ENCODE measurements at regions not wholly inside any gene's neighbourhood (a gene's known extent, or its start where the extent isn't known, plus 50 kb on each side); places are given as distances from the start of the nearest gene placed in this dataset.

- DNase-seq (ENCODE audit: low read depth in 2 of 2), result no peak
Measured at GRCh38 chr7:130929896-130930659, 196.1 kb upstream of the KLF14 start.

DNA sequence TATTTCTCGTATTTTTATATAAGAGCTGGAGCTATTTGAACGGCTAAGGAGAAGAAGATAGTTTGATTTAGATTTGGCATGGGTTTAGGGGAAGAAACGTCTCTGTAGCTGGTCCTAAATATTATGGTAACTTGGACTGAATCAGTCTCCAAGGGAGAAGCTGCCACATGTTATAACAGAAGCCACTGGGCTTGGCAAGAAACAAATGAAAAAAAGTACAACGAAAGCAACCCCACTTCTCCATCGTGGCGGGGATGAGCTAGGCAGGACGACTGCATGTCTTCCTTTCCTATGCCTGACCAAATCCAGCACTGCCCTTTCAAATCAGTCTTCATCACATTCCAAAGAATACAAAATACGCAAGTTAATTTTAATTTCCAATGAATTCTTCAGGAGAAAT, 196.7 kb upstream of the KLF14 start:
- no peak for DNase-seq (ENCODE audit: low read depth in 2 of 2)

GRCh38 chr7:130931423-130931822, 197.4 kb upstream of the KLF14 start:
- no peak for DNase-seq (ENCODE audit: low read depth in 2 of 2)

- no peak for DNase-seq (ENCODE audit: low read depth in 2 of 2)
Measured at GRCh38 chr7:130932088-130932487, 198.1 kb upstream of the KLF14 start.

DNA sequence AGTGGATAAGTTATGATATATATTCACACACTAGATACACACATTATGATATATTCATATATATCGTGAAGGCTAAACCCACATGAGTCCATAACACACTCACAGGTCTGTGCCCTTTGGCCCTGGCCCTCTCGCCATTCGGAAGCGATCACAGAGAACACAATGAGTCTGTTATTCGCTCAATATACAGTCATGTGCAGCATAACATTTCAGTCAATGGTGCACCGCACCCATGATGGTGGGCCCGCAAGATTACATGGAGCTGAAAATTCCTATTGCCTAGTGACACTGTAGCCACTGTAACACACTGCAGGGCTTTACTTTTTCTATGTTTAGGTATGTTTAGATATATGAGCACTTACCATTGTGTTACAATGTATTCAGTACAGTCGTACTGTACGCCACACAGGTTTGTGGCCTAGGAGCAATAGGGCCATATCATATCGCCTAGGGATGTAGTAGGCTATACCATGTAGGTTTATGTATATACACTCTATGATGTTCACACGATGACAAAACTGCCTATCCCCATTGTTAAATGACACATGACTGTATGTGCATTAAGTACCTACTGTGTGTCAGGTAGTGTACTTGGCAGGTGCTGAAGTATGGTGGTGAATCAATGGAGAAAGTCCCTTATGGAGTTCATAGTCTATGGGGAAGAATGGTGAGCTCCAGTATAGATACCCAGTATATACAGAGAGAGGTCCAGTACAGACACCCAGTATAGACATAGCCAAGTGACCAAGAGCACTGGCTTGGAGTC, 198.8 kb upstream of the KLF14 start:
- no peak for DNase-seq (ENCODE audit: low read depth in 2 of 2)

GRCh38 chr7:130933919-130934318, 199.9 kb upstream of the KLF14 start:
- DNase-seq (ENCODE audit: low read depth in 2 of 2), result no peak

DNA sequence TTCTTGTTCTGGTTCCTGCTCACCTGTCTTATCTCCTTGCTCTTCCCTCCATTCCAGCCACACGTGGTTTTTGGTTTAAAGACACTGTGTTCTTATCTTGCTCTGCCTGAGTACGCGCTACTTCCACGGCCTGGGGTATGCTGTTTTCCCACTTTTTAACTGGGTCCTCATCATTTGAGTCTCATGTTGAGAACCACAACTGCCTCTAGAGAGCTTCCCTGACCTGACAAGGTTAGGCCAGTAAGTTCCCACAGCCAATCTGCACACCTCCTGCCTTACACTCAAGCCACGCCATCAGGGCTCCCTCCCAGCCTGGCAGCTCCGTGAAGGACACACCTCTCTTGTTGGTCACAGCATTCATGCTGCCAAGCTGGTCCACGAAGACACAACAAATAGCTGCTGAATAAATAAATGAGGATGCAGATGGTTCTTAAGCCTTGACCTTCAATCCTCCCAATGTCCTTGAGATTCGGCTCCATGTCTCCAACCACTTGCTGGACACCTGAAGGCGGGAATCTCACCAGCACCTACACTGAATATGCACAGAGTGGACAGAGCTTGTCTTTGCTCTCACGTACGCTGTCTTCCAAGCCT, 201.7 kb upstream of the KLF14 start:
- no peak for DNase-seq (ENCODE audit: low read depth in 2 of 2)

DNA sequence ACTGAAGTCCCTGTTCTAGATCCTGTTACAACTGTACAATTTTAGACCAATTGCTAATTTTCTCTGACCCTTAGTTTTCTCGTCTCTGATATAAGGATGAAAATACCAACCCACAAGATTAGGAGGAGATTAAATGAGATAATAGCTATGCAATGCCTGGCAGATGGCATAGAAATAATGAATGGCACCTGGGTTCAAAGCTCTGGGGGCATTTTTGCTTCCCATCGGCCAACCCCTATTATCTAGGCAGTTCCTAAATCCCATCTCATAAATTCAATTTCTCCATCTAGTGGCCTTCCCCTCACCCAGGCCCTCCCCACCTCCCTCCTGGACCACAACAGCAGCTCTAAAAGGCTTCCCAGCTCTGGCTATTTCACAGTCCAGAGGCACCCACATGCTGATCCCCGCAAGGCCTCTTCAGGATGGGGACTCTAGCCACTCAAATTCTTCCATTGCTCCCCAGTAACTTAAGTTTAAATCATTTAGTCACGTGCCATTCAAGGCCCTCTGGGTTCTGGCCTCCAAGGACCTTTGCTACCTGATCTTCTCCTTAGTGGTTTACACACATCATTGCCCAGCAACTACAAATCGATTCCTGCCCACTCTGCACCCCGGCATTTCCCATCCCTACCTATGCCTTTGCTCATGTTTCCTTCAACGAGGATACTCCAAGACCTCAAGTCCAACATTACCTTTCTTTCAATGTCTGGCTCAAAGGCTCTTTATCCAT, 202.4 kb upstream of the KLF14 start:
- no peak for DNase-seq (ENCODE audit: low read depth in 2 of 2)

GRCh38 chr7:130937016-130937415, 203.0 kb upstream of the KLF14 start:
- no peak for DNase-seq (ENCODE audit: low read depth in 2 of 2)

DNA sequence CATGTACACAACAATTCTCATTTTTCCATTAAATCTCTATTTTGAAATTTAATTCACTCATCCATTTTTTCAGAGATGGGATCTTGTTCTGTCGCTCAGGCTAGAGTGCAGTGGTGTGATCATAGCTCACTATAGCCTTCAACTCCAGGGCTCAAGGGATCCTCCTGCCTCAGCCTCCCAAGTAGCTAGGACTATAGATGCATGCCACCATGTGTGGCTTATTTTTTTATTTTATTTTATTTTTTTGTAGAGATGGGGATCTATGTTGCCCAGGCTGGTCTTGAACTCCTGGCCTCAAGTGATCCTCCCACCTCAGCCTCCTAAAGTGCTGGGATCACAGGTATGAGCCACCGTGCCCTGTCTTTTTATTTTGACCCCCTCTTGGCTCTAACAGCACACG, 203.8 kb upstream of the KLF14 start:
- DNase-seq (ENCODE audit: low read depth in 2 of 2), result no peak

GRCh38 chr7:130938661-130939060, 204.7 kb upstream of the KLF14 start:
- DNase-seq (ENCODE audit: low read depth in 2 of 2), result no peak

DNA sequence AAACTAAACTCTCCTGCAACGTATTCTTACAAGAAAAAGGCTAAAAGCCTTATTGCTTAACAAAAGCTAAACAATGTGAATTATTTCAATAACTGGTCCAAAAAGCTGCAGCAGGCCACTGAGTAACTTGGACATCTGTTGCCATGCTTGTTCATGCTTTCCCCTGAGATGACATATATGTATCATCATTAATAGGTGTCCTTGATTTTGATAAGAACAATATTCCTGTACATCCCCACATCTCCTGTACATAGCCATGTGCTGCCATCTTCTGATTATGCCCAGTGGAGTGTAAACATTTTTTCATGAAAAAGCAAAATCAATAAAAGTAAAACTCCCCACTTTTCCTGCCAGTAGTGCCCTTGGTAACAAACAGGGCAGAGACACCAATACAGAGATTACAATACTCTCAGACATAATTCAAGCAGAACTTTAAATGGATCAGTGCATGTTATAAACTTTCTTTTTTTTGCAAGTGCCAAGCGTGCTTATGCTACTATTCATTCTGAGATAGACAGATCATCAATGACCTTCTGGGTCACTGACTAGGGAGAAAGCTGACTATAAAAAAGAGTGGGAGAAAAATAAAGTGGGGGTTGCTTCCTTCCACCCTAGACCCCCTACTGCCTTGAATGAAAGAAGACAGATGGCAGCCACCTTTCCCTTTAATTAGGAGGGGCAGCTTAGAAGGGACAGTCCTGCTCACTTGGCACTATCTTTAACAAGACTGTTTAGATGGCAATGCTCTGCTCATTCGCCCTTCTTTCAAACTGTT, 205.5 kb upstream of the KLF14 start:
- no peak for DNase-seq (ENCODE audit: low read depth in 2 of 2)

- no peak for DNase-seq (ENCODE audit: low read depth in 2 of 2)
Measured at GRCh38 chr7:130940326-130940725, 206.3 kb upstream of the KLF14 start.

- no peak for DNase-seq (ENCODE audit: low read depth in 2 of 2)
Measured at GRCh38 chr7:130940907-130941306, 206.9 kb upstream of the KLF14 start.

DNA sequence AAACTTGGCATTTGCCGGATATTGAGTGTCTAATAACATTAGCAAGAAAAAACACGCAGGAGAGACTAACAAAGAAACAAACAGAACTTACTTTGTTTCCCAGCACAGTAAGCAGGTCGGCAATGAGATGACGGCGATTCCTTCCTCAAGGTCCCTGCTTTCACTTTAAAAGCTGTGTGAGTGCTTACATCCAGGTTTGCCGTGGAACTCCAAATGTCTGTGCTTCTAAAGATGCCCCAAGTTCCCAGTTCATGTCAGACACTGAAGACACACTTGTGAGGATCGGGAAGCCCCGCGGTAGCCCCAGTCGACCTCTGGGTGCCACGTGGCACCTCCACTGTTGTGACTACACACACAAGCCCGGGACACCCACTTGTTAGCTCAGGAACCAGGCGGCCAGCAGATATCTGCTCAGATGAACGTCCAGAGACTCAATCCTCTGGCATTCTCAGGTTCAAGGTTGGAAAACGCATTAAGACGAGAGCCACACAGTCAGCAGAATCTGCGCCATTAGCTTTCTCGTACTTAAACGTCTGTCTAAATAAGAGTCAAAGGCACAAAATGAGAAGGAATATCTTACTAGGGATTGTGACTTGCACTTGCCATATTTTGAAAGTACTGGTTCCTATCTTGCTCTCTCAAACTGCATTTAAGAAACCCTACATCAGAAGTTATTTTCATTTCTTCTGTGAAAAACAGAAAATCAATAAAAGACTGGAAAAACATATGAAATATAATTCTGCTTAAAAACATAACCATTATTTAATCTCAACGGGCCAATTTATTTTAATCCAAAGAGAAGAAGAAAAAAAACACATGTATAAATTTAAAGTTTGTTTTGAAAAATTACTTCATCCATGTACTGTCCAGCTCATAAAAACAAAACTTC, 207.6 kb upstream of the KLF14 start:
- DNase-seq (ENCODE audit: low read depth in 2 of 2), result no peak

DNA sequence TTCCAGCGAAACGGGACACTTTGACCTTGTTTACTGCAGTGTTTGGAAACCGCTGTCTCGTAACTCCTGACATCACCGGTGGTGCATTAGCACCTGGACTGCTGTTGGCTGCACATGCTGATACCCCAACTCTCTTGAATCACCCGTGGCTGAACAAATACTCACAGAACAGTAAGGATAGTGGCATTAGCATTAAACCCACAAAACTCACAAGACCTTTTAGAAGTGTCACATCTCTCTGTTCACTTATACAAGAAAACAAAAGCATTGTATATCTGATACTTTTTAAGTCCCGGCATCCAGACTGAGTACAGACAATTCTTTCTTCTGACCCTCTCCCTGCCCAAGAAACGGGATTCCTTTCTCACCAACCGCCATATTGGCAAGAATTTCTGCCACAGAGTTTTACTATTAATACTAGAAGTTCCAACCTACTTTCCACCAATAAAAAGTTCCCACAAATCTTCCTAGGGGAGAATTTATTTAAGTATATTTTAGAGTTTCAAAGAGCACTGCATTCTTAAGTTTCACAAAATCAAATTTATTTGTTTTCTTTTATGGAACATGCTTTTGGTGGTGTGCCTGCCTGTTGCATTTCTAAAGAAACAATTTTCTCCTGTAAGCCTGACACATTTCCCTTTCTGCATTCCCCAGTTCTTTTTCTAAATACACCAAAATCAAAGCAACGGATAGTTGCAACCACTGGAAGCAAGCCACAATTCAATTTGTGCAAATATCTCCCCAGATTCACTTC, 208.4 kb upstream of the KLF14 start:
- DNase-seq (ENCODE audit: low read depth in 2 of 2), result no peak

DNA sequence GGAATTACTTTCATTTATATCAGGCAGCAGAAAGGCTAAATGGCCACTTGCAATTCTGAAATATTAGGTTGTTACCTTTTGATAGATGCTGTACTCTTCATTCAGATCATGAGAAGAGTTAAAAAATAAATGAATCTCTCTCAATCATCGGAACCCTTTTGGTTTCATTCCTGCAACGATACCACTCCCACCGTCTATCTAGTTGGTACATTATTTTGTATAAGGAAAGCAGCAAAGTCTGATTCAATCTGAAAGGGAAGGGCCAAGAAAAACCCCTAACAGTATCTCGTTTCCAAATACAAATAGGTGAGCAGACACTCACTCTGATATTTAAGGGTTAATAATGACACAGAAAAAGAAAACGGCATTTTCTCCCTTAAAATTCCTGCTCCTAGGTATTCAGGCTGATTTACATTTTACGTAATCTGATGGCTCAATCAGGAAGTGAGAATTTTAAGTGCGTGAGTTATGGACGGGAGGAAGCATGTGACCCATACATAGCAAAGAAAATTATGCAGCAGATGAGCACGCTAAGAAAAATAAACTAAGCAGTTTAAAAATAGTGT, 209.4 kb upstream of the KLF14 start:
- no peak for DNase-seq (ENCODE audit: low read depth in 2 of 2)

DNA sequence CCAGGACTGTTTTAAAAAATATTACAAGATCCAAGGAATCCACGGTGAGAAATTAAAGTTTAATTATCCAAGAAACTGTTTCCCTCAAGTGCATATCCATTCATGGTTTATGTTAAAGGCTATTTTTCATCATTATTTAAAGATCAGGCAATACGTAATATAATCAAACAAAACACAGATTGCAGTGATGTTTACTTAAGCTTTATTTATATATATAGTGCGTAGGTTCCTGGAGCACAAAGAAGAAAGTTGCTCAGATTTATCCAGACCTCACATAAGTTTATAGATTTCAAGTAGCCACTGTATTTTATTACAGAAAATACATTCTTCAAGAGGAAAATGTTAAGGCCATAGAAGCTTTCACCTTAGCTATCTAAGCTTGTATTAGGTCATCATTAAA, 210.0 kb upstream of the KLF14 start:
- DNase-seq (ENCODE audit: low read depth in 2 of 2), result no peak

GRCh38 chr7:130944997-130945396, 211.0 kb upstream of the KLF14 start:
- DNase-seq (ENCODE audit: low read depth in 2 of 2), result no peak
